ENCODE measurements at regions not wholly inside any gene's neighbourhood (a gene's known extent, or its start where the extent isn't known, plus 50 kb on each side); places are given as distances from the start of the nearest gene placed in this dataset.
"Not testable (repeated sequence)": the region's sequence is repeated elsewhere in the genome, so short reads cannot be mapped to it uniquely, and the experiment has no call there.

- Histone ChIP-seq H3K4me3 (ENCODE audit: low read length in 3 of 3) (no peak overlapping the region), H3K9ac (ENCODE audit: low read depth in 1 of 3, low read length in 3 of 3) (no peak overlapping the region), H3K27me3 (ENCODE audit: control insufficient read depth in 3 of 3, insufficient read depth in 3 of 3, low read length in 3 of 3) (no peaks in the 10 kb centered on the region), H3K27ac (ENCODE audit: low read depth, low read length) (no peak overlapping the region), H3K4me1 (ENCODE audit: control insufficient read depth in 3 of 3, insufficient read depth in 3 of 3, low read length in 3 of 3) (no peaks in the 10 kb centered on the region), H3K9me3 (ENCODE audit: control insufficient read depth in 3 of 3, low read length in 3 of 3) (no peaks in the 10 kb centered on the region), H3K36me3 (ENCODE audit: control insufficient read depth in 3 of 3, insufficient read depth in 3 of 3, low read length in 3 of 3) (no peaks in the 10 kb centered on the region)
Observed at GRCh38 chr14:45939572-45939971, 686.6 kb upstream of the MIS18BP1 start.

- not testable (repeated sequence) for H3K4me3 ChIP-seq (ENCODE audit: low read length in 3 of 3); H3K27me3 ChIP-seq (ENCODE audit: control insufficient read depth in 3 of 3, insufficient read depth in 3 of 3, low read length in 3 of 3); H3K9ac ChIP-seq (ENCODE audit: low read depth in 1 of 3, low read length in 3 of 3); H3K9me3 ChIP-seq (ENCODE audit: control insufficient read depth in 3 of 3, low read length in 3 of 3); H3K36me3 ChIP-seq (ENCODE audit: control insufficient read depth in 3 of 3, insufficient read depth in 3 of 3, low read length in 3 of 3); H3K4me1 ChIP-seq (ENCODE audit: control insufficient read depth in 3 of 3, insufficient read depth in 3 of 3, low read length in 3 of 3); H3K27ac ChIP-seq (ENCODE audit: low read depth, low read length)
Observed at GRCh38 chr14:45919995-45920394, 667.0 kb upstream of the MIS18BP1 start.

GRCh38 chr14:45916340-45916953 lies 663.4 kb upstream of the MIS18BP1 start:
- no peak overlapping the region for H3K9ac ChIP-seq (ENCODE audit: low read depth in 1 of 3, low read length in 3 of 3)
- no peaks in the 10 kb centered on the region for H3K9me3 ChIP-seq (ENCODE audit: control insufficient read depth in 3 of 3, low read length in 3 of 3)
- no peaks in the 10 kb centered on the region for H3K36me3 ChIP-seq (ENCODE audit: control insufficient read depth in 3 of 3, insufficient read depth in 3 of 3, low read length in 3 of 3)
- no peak overlapping the region for H3K4me3 ChIP-seq (ENCODE audit: low read length in 3 of 3)
- no peaks in the 10 kb centered on the region for H3K4me1 ChIP-seq (ENCODE audit: control insufficient read depth in 3 of 3, insufficient read depth in 3 of 3, low read length in 3 of 3)
- no peak overlapping the region for H3K27ac ChIP-seq (ENCODE audit: low read depth, low read length)
- H3K27me3 ChIP-seq (ENCODE audit: control insufficient read depth in 3 of 3, insufficient read depth in 3 of 3, low read length in 3 of 3): no peaks in the 10 kb centered on the region

DNA sequence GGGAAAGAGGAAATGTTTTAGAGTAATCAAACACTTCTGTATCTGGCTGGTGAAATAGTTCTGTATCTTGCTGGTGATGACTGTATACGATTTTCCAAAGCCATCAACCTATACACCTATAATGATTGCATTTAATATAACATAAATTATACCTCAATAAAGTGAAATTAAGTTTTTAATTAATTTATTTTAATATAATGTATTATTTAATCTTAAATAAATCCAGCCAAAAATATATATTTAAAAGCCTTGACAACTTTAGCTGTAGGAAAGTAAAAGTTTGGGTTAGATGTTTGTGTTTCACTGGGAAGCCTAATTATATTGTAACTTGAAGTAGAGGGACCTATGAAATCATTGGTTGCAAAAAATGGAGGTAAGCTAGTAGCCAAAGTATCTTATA lies 654.8 kb upstream of the MIS18BP1 start:
- H3K9ac ChIP-seq (ENCODE audit: low read depth in 1 of 3, low read length in 3 of 3): no peak overlapping the region
- H3K4me3 ChIP-seq (ENCODE audit: low read length in 3 of 3): no peak overlapping the region
- H3K27ac ChIP-seq (ENCODE audit: low read depth, low read length): no peak overlapping the region
- no peaks in the 10 kb centered on the region for H3K4me1 ChIP-seq (ENCODE audit: control insufficient read depth in 3 of 3, insufficient read depth in 3 of 3, low read length in 3 of 3)
- H3K36me3 ChIP-seq (ENCODE audit: control insufficient read depth in 3 of 3, insufficient read depth in 3 of 3, low read length in 3 of 3): no peaks in the 10 kb centered on the region
- H3K27me3 ChIP-seq (ENCODE audit: control insufficient read depth in 3 of 3, insufficient read depth in 3 of 3, low read length in 3 of 3): no peaks in the 10 kb centered on the region
- no peaks in the 10 kb centered on the region for H3K9me3 ChIP-seq (ENCODE audit: control insufficient read depth in 3 of 3, low read length in 3 of 3)

DNA sequence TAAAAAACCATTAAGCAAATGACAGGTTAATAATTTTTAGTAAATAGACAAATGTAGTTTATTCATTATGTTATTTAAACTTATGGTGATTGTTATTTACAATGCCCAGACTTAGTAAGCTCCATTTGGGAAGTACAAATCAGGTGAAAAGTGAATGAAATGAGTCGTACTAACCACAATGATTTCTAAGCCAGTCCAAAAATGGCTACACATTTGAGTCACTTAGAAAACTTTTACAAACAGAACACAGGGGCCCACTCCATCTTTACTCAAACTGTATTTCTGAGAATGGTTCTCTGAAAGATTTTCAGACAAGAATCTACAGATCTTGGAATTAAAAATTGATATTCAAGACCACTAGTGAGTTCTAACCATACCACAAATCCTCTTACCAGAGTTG lies 653.3 kb upstream of the MIS18BP1 start:
- Histone ChIP-seq H3K4me3 (ENCODE audit: low read length in 3 of 3) (no peak overlapping the region), H3K27ac (ENCODE audit: low read depth, low read length) (no peak overlapping the region), H3K9me3 (ENCODE audit: control insufficient read depth in 3 of 3, low read length in 3 of 3) (no peaks in the 10 kb centered on the region), H3K36me3 (ENCODE audit: control insufficient read depth in 3 of 3, insufficient read depth in 3 of 3, low read length in 3 of 3) (no peaks in the 10 kb centered on the region), H3K9ac (ENCODE audit: low read depth in 1 of 3, low read length in 3 of 3) (no peak overlapping the region), H3K4me1 (ENCODE audit: control insufficient read depth in 3 of 3, insufficient read depth in 3 of 3, low read length in 3 of 3) (no peaks in the 10 kb centered on the region), H3K27me3 (ENCODE audit: control insufficient read depth in 3 of 3, insufficient read depth in 3 of 3, low read length in 3 of 3) (no peaks in the 10 kb centered on the region)

GRCh38 chr14:45905672-45906071 lies 652.7 kb upstream of the MIS18BP1 start:
- no peaks in the 10 kb centered on the region for H3K9me3 ChIP-seq (ENCODE audit: control insufficient read depth in 3 of 3, low read length in 3 of 3)
- H3K4me3 ChIP-seq (ENCODE audit: low read length in 3 of 3): no peak overlapping the region
- no peak overlapping the region for H3K27ac ChIP-seq (ENCODE audit: low read depth, low read length)
- H3K27me3 ChIP-seq (ENCODE audit: control insufficient read depth in 3 of 3, insufficient read depth in 3 of 3, low read length in 3 of 3): no peaks in the 10 kb centered on the region
- H3K4me1 ChIP-seq (ENCODE audit: control insufficient read depth in 3 of 3, insufficient read depth in 3 of 3, low read length in 3 of 3): no peaks in the 10 kb centered on the region
- H3K36me3 ChIP-seq (ENCODE audit: control insufficient read depth in 3 of 3, insufficient read depth in 3 of 3, low read length in 3 of 3): no peaks in the 10 kb centered on the region
- H3K9ac ChIP-seq (ENCODE audit: low read depth in 1 of 3, low read length in 3 of 3): no peak overlapping the region

GRCh38 chr14:45904314-45904713 lies 651.3 kb upstream of the MIS18BP1 start:
- Histone ChIP-seq H3K36me3 (ENCODE audit: control insufficient read depth in 3 of 3, insufficient read depth in 3 of 3, low read length in 3 of 3) (no peaks in the 10 kb centered on the region), H3K4me3 (ENCODE audit: low read length in 3 of 3) (no peak overlapping the region), H3K9ac (ENCODE audit: low read depth in 1 of 3, low read length in 3 of 3) (no peak overlapping the region), H3K27me3 (ENCODE audit: control insufficient read depth in 3 of 3, insufficient read depth in 3 of 3, low read length in 3 of 3) (no peaks in the 10 kb centered on the region), H3K4me1 (ENCODE audit: control insufficient read depth in 3 of 3, insufficient read depth in 3 of 3, low read length in 3 of 3) (no peaks in the 10 kb centered on the region), H3K9me3 (ENCODE audit: control insufficient read depth in 3 of 3, low read length in 3 of 3) (no peaks in the 10 kb centered on the region), H3K27ac (ENCODE audit: low read depth, low read length) (no peak overlapping the region)

GRCh38 chr14:45902241-45902640 lies 649.2 kb upstream of the MIS18BP1 start:
- Histone ChIP-seq H3K36me3 (ENCODE audit: control insufficient read depth in 3 of 3, insufficient read depth in 3 of 3, low read length in 3 of 3) (no peaks in the 10 kb centered on the region), H3K27me3 (ENCODE audit: control insufficient read depth in 3 of 3, insufficient read depth in 3 of 3, low read length in 3 of 3) (no peaks in the 10 kb centered on the region), H3K9ac (ENCODE audit: low read depth in 1 of 3, low read length in 3 of 3) (no peak overlapping the region), H3K4me1 (ENCODE audit: control insufficient read depth in 3 of 3, insufficient read depth in 3 of 3, low read length in 3 of 3) (no peaks in the 10 kb centered on the region), H3K4me3 (ENCODE audit: low read length in 3 of 3) (no peak overlapping the region), H3K27ac (ENCODE audit: low read depth, low read length) (no peak overlapping the region), H3K9me3 (ENCODE audit: control insufficient read depth in 3 of 3, low read length in 3 of 3) (no peaks in the 10 kb centered on the region)

DNA sequence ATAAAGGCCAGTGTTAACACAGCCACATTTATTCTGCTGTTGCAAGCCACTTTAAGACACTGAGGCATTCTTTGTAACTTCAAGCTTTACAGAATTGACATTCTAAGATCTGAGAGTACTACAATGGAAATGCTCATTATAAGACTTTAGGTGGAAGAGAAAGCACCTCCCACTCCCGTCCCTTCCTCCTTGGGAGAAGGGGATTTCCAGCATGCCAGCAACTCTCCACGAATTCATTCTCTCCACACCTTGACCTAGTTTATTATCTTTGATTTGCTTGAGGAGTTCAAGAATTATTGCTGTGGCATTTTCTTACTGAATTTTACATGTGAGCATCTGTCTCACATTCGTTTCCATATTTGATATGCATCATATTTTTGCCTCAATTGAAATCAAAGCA lies 644.4 kb upstream of the MIS18BP1 start:
- H3K9ac ChIP-seq (ENCODE audit: low read depth in 1 of 3, low read length in 3 of 3): no peak overlapping the region
- H3K9me3 ChIP-seq (ENCODE audit: control insufficient read depth in 3 of 3, low read length in 3 of 3): no peaks in the 10 kb centered on the region
- no peak overlapping the region for H3K27ac ChIP-seq (ENCODE audit: low read depth, low read length)
- H3K4me1 ChIP-seq (ENCODE audit: control insufficient read depth in 3 of 3, insufficient read depth in 3 of 3, low read length in 3 of 3): no peaks in the 10 kb centered on the region
- H3K36me3 ChIP-seq (ENCODE audit: control insufficient read depth in 3 of 3, insufficient read depth in 3 of 3, low read length in 3 of 3): no peaks in the 10 kb centered on the region
- no peak overlapping the region for H3K4me3 ChIP-seq (ENCODE audit: low read length in 3 of 3)
- no peaks in the 10 kb centered on the region for H3K27me3 ChIP-seq (ENCODE audit: control insufficient read depth in 3 of 3, insufficient read depth in 3 of 3, low read length in 3 of 3)

- no peak overlapping the region for H3K4me3 ChIP-seq (ENCODE audit: low read length in 3 of 3)
- H3K27ac ChIP-seq (ENCODE audit: low read depth, low read length): no peak overlapping the region
- peaks cover 0 to 2% (median 0%) of the 10 kb centered on the region in 3 donors for H3K4me1 ChIP-seq (ENCODE audit: control insufficient read depth in 3 of 3, insufficient read depth in 3 of 3, low read length in 3 of 3)
- no peaks in the 10 kb centered on the region for H3K9me3 ChIP-seq (ENCODE audit: control insufficient read depth in 3 of 3, low read length in 3 of 3)
- H3K36me3 ChIP-seq (ENCODE audit: control insufficient read depth in 3 of 3, insufficient read depth in 3 of 3, low read length in 3 of 3): no peaks in the 10 kb centered on the region
- H3K9ac ChIP-seq (ENCODE audit: low read depth in 1 of 3, low read length in 3 of 3): no peak overlapping the region
- H3K27me3 ChIP-seq (ENCODE audit: control insufficient read depth in 3 of 3, insufficient read depth in 3 of 3, low read length in 3 of 3): no peaks in the 10 kb centered on the region
Observed at GRCh38 chr14:45893127-45893526, 640.1 kb upstream of the MIS18BP1 start.

Measured in skeletal muscle tissue (tissue), 3 donors.